PC-3 (cell line): ENCODE measurements at regions not wholly inside any gene's neighbourhood (a gene's known extent, or its start where the extent isn't known, plus 50 kb on each side); places are given as distances from the start of the nearest gene placed in this dataset.

Source experiments
- EZH2phosphoT487 ChIP-seq: fragments of 300-600 bp; sonication (generic); IDR thresholded peaks from 2 replicates; pipeline ENCODE4 v1.6.1; 2018; ENCODE audit warnings: mild to moderate bottlenecking, antibody characterized with exemption, low read length, borderline replicate concordance
- TF ChIP-seq, protein P1 (sequence below): fragments of 300-600 bp; sonication (generic); conservative IDR thresholded peaks from 2 replicates; pipeline ENCODE4 v1.5.1; 2017; ENCODE audit warnings: antibody characterized with exemption, low read depth, mild to moderate bottlenecking, low read length

GRCh38 chr4:187726485-187726884, 269.1 kb upstream of the ZFP42 start:
- TF ChIP-seq, protein P1, sequence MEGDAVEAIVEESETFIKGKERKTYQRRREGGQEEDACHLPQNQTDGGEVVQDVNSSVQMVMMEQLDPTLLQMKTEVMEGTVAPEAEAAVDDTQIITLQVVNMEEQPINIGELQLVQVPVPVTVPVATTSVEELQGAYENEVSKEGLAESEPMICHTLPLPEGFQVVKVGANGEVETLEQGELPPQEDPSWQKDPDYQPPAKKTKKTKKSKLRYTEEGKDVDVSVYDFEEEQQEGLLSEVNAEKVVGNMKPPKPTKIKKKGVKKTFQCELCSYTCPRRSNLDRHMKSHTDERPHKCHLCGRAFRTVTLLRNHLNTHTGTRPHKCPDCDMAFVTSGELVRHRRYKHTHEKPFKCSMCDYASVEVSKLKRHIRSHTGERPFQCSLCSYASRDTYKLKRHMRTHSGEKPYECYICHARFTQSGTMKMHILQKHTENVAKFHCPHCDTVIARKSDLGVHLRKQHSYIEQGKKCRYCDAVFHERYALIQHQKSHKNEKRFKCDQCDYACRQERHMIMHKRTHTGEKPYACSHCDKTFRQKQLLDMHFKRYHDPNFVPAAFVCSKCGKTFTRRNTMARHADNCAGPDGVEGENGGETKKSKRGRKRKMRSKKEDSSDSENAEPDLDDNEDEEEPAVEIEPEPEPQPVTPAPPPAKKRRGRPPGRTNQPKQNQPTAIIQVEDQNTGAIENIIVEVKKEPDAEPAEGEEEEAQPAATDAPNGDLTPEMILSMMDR: no peak
- TF ChIP-seq EZH2phosphoT487: no peak
